ENCODE measurements at regions not wholly inside any gene's neighbourhood (a gene's known extent, or its start where the extent isn't known, plus 50 kb on each side); places are given as distances from the start of the nearest gene placed in this dataset.

- TF ChIP-seq EZH2phosphoT487 (IDR thresholded peaks at IDR 0.05; ENCODE audit: borderline replicate concordance, low read length) (no peak), EZH2 (IDR thresholded peaks at IDR 0.05; ENCODE audit: low read length, unreplicated experiment) (no peak)
- TF ChIP-seq, protein P1, sequence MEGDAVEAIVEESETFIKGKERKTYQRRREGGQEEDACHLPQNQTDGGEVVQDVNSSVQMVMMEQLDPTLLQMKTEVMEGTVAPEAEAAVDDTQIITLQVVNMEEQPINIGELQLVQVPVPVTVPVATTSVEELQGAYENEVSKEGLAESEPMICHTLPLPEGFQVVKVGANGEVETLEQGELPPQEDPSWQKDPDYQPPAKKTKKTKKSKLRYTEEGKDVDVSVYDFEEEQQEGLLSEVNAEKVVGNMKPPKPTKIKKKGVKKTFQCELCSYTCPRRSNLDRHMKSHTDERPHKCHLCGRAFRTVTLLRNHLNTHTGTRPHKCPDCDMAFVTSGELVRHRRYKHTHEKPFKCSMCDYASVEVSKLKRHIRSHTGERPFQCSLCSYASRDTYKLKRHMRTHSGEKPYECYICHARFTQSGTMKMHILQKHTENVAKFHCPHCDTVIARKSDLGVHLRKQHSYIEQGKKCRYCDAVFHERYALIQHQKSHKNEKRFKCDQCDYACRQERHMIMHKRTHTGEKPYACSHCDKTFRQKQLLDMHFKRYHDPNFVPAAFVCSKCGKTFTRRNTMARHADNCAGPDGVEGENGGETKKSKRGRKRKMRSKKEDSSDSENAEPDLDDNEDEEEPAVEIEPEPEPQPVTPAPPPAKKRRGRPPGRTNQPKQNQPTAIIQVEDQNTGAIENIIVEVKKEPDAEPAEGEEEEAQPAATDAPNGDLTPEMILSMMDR (conservative IDR thresholded peaks at IDR 0.05; ENCODE audit: low read depth, low read length): no peak
Observed at GRCh38 chr1:192238421-192238820, 78.4 kb upstream of the RGS21 start.

All from PC-3 (cell line).